Liver (tissue), 3 donors: ENCODE measurements at regions not wholly inside any gene's neighbourhood (a gene's known extent, or its start where the extent isn't known, plus 50 kb on each side); places are given as distances from the start of the nearest gene placed in this dataset.

Source experiments
- EGR1 ChIP-seq, 2 donors: IDR thresholded peaks; 2 replicates each; pipeline ENCODE4 v1.6.1; 2016 to 2018; ENCODE audit warnings: antibody characterized with exemption in 2 of 2, low read depth in 2 of 2
- JUND ChIP-seq, 2 donors: IDR thresholded peaks; 2 replicates each; pipeline ENCODE4 v1.6.1; 2016; ENCODE audit warnings: antibody characterized with exemption in 2 of 2
- MAX ChIP-seq: IDR thresholded peaks from 2 replicates; pipeline ENCODE4 v1.6.1; 2016; ENCODE audit warnings: antibody characterized with exemption
- RAD21 ChIP-seq, 2 donors: IDR thresholded peaks; 2 replicates each; pipeline ENCODE4 v1.6.1; 2016; ENCODE audit warnings: antibody characterized with exemption in 2 of 2, mild to moderate bottlenecking in 2 of 2
- TAF1 ChIP-seq: conservative IDR thresholded peaks from 2 replicates; pipeline ENCODE4 v1.6.1; 2016; ENCODE audit warnings: antibody characterized with exemption, mild to moderate bottlenecking
- TF ChIP-seq, protein P1 (sequence below): IDR thresholded peaks from 2 replicates; pipeline ENCODE4 v1.6.1; 2016; ENCODE audit warnings: antibody characterized with exemption
- TF ChIP-seq, protein P2 (sequence below): fragments of 150-350 bp; IDR thresholded peaks from 2 replicates; pipeline ENCODE4 v1.5.1; 2017; ENCODE audit warnings: improper control_type of control experiment, low read depth, low read length; ENCODE audit not compliant: missing input control
- TF ChIP-seq, protein P3 (sequence below): IDR thresholded peaks from 2 replicates; pipeline ENCODE4 v1.6.1; 2016; ENCODE audit warnings: antibody characterized with exemption, mild to moderate bottlenecking
- donor health status: healthy.
- donor health status: healthy.

DNA sequence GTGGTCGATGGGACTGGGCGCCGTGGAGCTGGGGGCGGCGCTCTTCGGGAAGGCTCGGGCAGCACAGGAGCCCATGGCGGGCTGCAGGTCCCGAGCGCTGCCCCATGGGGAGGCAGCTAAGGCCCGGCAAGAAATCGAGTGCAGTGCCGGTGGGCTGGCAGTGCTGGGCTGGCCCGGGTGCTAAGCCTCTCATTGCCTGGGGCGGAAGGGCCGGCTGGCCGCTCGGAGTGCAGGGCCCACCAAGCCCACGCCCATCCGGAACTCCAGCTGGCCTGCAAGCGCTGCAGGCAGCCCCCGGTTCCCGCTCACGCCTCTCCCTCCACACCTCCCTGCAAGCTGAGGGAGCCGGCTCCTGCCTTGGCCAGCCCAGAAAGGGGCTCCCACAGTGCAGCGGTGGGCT is 748.4 kb upstream of the NRXN1 start:
- TF ChIP-seq, protein P1, sequence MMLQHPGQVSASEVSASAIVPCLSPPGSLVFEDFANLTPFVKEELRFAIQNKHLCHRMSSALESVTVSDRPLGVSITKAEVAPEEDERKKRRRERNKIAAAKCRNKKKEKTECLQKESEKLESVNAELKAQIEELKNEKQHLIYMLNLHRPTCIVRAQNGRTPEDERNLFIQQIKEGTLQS: no peak
- TF ChIP-seq, protein P2, sequence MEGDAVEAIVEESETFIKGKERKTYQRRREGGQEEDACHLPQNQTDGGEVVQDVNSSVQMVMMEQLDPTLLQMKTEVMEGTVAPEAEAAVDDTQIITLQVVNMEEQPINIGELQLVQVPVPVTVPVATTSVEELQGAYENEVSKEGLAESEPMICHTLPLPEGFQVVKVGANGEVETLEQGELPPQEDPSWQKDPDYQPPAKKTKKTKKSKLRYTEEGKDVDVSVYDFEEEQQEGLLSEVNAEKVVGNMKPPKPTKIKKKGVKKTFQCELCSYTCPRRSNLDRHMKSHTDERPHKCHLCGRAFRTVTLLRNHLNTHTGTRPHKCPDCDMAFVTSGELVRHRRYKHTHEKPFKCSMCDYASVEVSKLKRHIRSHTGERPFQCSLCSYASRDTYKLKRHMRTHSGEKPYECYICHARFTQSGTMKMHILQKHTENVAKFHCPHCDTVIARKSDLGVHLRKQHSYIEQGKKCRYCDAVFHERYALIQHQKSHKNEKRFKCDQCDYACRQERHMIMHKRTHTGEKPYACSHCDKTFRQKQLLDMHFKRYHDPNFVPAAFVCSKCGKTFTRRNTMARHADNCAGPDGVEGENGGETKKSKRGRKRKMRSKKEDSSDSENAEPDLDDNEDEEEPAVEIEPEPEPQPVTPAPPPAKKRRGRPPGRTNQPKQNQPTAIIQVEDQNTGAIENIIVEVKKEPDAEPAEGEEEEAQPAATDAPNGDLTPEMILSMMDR: no peak
- TF ChIP-seq JUND (IDR thresholded peaks at IDR 0.05): no peak
- TF ChIP-seq, protein P3, sequence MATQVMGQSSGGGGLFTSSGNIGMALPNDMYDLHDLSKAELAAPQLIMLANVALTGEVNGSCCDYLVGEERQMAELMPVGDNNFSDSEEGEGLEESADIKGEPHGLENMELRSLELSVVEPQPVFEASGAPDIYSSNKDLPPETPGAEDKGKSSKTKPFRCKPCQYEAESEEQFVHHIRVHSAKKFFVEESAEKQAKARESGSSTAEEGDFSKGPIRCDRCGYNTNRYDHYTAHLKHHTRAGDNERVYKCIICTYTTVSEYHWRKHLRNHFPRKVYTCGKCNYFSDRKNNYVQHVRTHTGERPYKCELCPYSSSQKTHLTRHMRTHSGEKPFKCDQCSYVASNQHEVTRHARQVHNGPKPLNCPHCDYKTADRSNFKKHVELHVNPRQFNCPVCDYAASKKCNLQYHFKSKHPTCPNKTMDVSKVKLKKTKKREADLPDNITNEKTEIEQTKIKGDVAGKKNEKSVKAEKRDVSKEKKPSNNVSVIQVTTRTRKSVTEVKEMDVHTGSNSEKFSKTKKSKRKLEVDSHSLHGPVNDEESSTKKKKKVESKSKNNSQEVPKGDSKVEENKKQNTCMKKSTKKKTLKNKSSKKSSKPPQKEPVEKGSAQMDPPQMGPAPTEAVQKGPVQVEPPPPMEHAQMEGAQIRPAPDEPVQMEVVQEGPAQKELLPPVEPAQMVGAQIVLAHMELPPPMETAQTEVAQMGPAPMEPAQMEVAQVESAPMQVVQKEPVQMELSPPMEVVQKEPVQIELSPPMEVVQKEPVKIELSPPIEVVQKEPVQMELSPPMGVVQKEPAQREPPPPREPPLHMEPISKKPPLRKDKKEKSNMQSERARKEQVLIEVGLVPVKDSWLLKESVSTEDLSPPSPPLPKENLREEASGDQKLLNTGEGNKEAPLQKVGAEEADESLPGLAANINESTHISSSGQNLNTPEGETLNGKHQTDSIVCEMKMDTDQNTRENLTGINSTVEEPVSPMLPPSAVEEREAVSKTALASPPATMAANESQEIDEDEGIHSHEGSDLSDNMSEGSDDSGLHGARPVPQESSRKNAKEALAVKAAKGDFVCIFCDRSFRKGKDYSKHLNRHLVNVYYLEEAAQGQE: no peak
- no peak for TF ChIP-seq RAD21 (IDR thresholded peaks at IDR 0.05)
- no peak for TF ChIP-seq MAX
- no peak for TF ChIP-seq EGR1 (IDR thresholded peaks at IDR 0.05; ENCODE audit: low read depth in 2 of 2)
- no peak for TF ChIP-seq TAF1
